GM12878 (cell line): ENCODE measurements at regions not wholly inside any gene's neighbourhood (a gene's known extent, or its start where the extent isn't known, plus 50 kb on each side); places are given as distances from the start of the nearest gene placed in this dataset.

Source experiments
- ATAC-seq: fragments of 200-7000 bp; cut with Tn5 transposase; 3 replicates; pipeline ENCODE4 v1.9.1; 2020; ENCODE audit warnings: mild to moderate bottlenecking, moderate library complexity
- BruUV-seq: library from RNA; stranded (reverse); fragments of 400-500 nt; replicated peaks from 2 replicates; lab custom pipeline; 2021; lab: Mats Ljungman, UMichigan
- CTCF ChIA-PET: fragments of 300-600 bp; sonication (Branson Sonifier 250); formaldehyde crosslinking; extraction: SDS; loops from one replicate; lab custom pipeline; 2021; ENCODE audit warnings: inconsistent platforms; lab: Yijun Ruan, JAX
- POLR2A ChIA-PET: fragments of 350-600 bp; formaldehyde crosslinking; extraction: SDS; loops from one replicate; lab custom pipeline; 2021; ENCODE audit warnings: inconsistent platforms; lab: Charles Lee
- RAD21 ChIA-PET: fragments of 300-600 bp; sonication (Branson Sonifier 250); formaldehyde crosslinking; loops from one replicate; lab custom pipeline; 2023; ENCODE audit warnings: antibody characterized with exemption; ENCODE audit not compliant: unreplicated experiment; lab: Charles Lee
- SMC1A ChIA-PET: fragments of 300-600 bp; sonication (Branson Sonifier 250); formaldehyde crosslinking; loops from one replicate; lab custom pipeline; 2023; ENCODE audit not compliant: unreplicated experiment, uncharacterized antibody; lab: Charles Lee
- DNase-seq: peaks from one replicate; pipeline ENCODE4 v3.0.0-alpha.2; 2011; ENCODE audit warnings: low read depth, low spot score
- FAIRE-seq: peaks from 3 replicates; lab custom pipeline; 2011; peaks lifted over from hg19 to GRCh38; lab: Jason Lieb, UNC
- H2AFZ ChIP-seq: 2 replicates; pipeline ENCODE4 v1.6.0; 2011; ENCODE audit warnings: low read depth, low read length, control low read depth; ENCODE audit not compliant: control insufficient read depth
- H3K27ac ChIP-seq: 2 replicates; pipeline ENCODE4 v1.5.1; 2011; ENCODE audit warnings: control low read depth; ENCODE audit not compliant: control insufficient read depth, insufficient read depth
- H3K27me3 ChIP-seq, 2 experiments: replicated peaks in 1 of 2; 2 replicates each; pipeline versions ENCODE4 v1.6.0 to v1.6.1; 2011; ENCODE audit warnings: low read length in 1 of 2; ENCODE audit not compliant: control insufficient read depth in 2 of 2, insufficient read depth in 2 of 2
- H3K36me3 ChIP-seq, 2 experiments: 2 replicates each; pipeline ENCODE4 v1.5.1; 2011; ENCODE audit warnings: low read length in 1 of 2; ENCODE audit not compliant: control insufficient read depth in 2 of 2, insufficient read depth in 2 of 2
- H3K4me1 ChIP-seq: 2 replicates; pipeline ENCODE4 v1.6.1; 2011; ENCODE audit warnings: mild to moderate bottlenecking, low read length, moderate library complexity, mixed read lengths; ENCODE audit not compliant: control insufficient read depth, insufficient read depth
- H3K4me2 ChIP-seq: 2 replicates; pipeline ENCODE4 v1.6.0; 2011; ENCODE audit warnings: control low read depth; ENCODE audit not compliant: control insufficient read depth, insufficient read depth
- H3K4me3 ChIP-seq: fragments of 200-600 bp; sonication (generic); 2 replicates; pipeline ENCODE4 v1.5.1; 2016
- H3K79me2 ChIP-seq: 2 replicates; pipeline ENCODE4 v1.6.0; 2011; ENCODE audit warnings: low read length; ENCODE audit not compliant: control insufficient read depth, insufficient read depth
- H3K9ac ChIP-seq: 2 replicates; pipeline ENCODE4 v1.8.0; 2011; ENCODE audit warnings: low read length, control low read depth, mixed read lengths; ENCODE audit not compliant: control insufficient read depth, insufficient read depth
- H3K9me3 ChIP-seq: replicated peaks from 3 replicates; pipeline ENCODE4 v1.5.1; 2011; ENCODE audit warnings: mild to moderate bottlenecking, low read length; ENCODE audit not compliant: control insufficient read depth, insufficient read depth
- H4K20me1 ChIP-seq: 2 replicates; pipeline ENCODE4 v1.6.0; 2011; ENCODE audit not compliant: control insufficient read depth, insufficient read depth
- JUNB ChIP-seq: IDR thresholded peaks from 2 replicates; pipeline ENCODE4 v1.6.1; 2016; ENCODE audit warnings: antibody characterized with exemption, mild to moderate bottlenecking
- KLF5 ChIP-seq: fragments of 450-650 bp; IDR thresholded peaks from 2 replicates; pipeline ENCODE4 v1.6.1; 2014; ENCODE audit warnings: mild to moderate bottlenecking; ENCODE audit not compliant: partially characterized antibody
- NR2C1 ChIP-seq: fragments of 450-650 bp; IDR thresholded peaks from 2 replicates; pipeline ENCODE4 v1.6.1; 2017; ENCODE audit warnings: antibody characterized with exemption, mild to moderate bottlenecking, moderate library complexity
- SMAD5 ChIP-seq: IDR thresholded peaks from 2 replicates; pipeline ENCODE4 v1.6.1; 2016; ENCODE audit warnings: antibody characterized with exemption, low read depth
- SPI1 ChIP-seq: IDR thresholded peaks from 2 replicates; pipeline ENCODE4 v1.6.1; 2011; ENCODE audit warnings: low read depth, mild to moderate bottlenecking, low read length, moderate library complexity, borderline replicate concordance; ENCODE audit not compliant: insufficient read depth
- TARDBP ChIP-seq: IDR thresholded peaks from 2 replicates; pipeline ENCODE4 v1.6.1; 2016; ENCODE audit warnings: borderline replicate concordance
- ZNF24 ChIP-seq: fragments of 450-650 bp; IDR thresholded peaks from 2 replicates; pipeline ENCODE4 v1.6.1; 2017; ENCODE audit warnings: antibody characterized with exemption, mild to moderate bottlenecking
- WGBS: methylation state at CpG from one replicate; pipeline ENCODE4 v1.1.6; 2016; ENCODE audit warnings: low lambda C conversion rate; ENCODE audit not compliant: insufficient replicate concordance, insufficient coverage; ENCODE audit errors: missing lambda C conversion rate; 5-methylcytosine and 5-hydroxymethylcytosine counted together
- in situ Hi-C: fragments of 300-500 bp; cut with MboI; formaldehyde crosslinking; loops from 9 replicates; pipeline ENCODE4 v1.14.3; 2018; ENCODE audit warnings: mixed read lengths
- intact Hi-C: fragments of 100-400 bp; cut with micrococcal nuclease; formaldehyde crosslinking; loops from one replicate; pipeline ENCODE4 v1.14.2; 2022; ENCODE audit not compliant: unreplicated experiment
- TF ChIP-seq, protein P1 (sequence below): fragments of 450-650 bp; IDR thresholded peaks from 2 replicates; pipeline ENCODE4 v1.6.1; 2017; ENCODE audit warnings: mild to moderate bottlenecking, low read depth, inconsistent platforms; ENCODE audit not compliant: poor library complexity, severe bottlenecking
- TF ChIP-seq, protein P2 (sequence below): fragments of 450-650 bp; IDR thresholded peaks from 2 replicates; pipeline ENCODE4 v1.6.1; 2017; ENCODE audit warnings: mild to moderate bottlenecking
- TF ChIP-seq, protein P3 (sequence below): IDR thresholded peaks from 2 replicates; pipeline ENCODE4 v1.6.1; 2011; ENCODE audit warnings: mild to moderate bottlenecking, low read depth, low read length, moderate library complexity; ENCODE audit not compliant: insufficient replicate concordance
- TF ChIP-seq, protein P4 (sequence below): fragments of 450-650 bp; formaldehyde crosslinking; IDR thresholded peaks from 2 replicates; pipeline ENCODE4 v1.4.0; 2020; ENCODE audit warnings: mild to moderate bottlenecking, moderate library complexity

DNA sequence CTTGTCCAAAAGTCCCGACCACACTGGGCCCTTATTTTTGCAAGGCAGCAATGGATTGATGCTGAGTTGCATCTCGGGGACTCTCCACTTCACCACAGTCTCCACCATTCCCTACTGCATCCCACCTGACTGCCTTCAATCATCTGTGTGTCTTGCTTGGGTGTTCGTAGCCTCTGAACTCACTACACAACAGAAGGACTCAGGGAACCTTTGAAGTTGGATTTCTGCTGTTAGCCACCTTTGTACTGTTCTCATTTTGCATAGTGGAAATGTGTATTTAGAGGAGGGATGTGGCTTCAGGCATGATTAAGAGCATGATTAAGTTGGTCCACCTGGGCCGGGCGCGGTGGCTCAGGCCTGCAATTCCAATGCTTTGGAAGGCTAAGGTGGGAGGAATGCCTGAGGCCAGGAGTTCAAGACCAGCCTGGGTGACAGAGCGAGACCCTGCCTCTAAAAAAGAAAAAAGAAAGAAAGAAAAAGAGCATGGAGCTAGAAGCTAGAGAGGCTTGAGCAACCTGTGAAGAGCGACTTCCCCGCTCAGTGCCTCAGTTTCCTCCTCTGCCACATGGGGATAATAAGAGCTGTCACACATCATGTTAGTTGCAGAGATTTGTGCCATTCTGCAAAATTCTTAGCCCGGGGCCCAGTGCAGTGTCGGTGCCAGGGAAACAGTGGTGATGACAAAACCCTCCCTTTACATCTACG is 121.3 kb upstream of the PTPN1 start:
- H4K20me1 ChIP-seq = no peaks in the 10 kb centered on the region
- H3K9ac ChIP-seq = no peak overlapping the region
- 48% methylated on average over 12 of the region's 12 CpGs for WGBS
- in situ Hi-C loops (no loop called here), intact Hi-C loops (loop anchor here (10.0 kb wide), 1 partner anchor 104 kb away; no protein-coding TSS in a partner anchor)
- ChIA-PET POLR2A (no interaction called here), SMC1A (no interaction called here), RAD21 (no interaction called here), CTCF (interaction anchor here (1.1 kb wide), 1 partner anchor 185 kb away, joined by 3 read pairs; no protein-coding TSS in a partner anchor)
- DNase-seq (no peak), ATAC-seq (no peak), FAIRE-seq (no peak)
- peaks cover 0 to 2% of the 10 kb centered on the region in 2 experiments; a peak in 1 of 4 replicates for H3K27me3 ChIP-seq
- no peak overlapping the region for H3K27ac ChIP-seq
- H3K4me2 ChIP-seq = no peak overlapping the region
- no peak overlapping the region for H2AFZ ChIP-seq
- H3K4me3 ChIP-seq = no peak overlapping the region
- H3K79me2 ChIP-seq = no peaks in the 10 kb centered on the region
- no peaks in the 10 kb centered on the region for H3K36me3 ChIP-seq
- peaks cover 7% of the 10 kb centered on the region for H3K4me1 ChIP-seq
- BruUV-seq = no TSS peak
- no peaks in the 10 kb centered on the region for H3K9me3 ChIP-seq
- TF ChIP-seq KLF5 = no peak
- no peak for TF ChIP-seq SMAD5
- TF ChIP-seq, protein P1, sequence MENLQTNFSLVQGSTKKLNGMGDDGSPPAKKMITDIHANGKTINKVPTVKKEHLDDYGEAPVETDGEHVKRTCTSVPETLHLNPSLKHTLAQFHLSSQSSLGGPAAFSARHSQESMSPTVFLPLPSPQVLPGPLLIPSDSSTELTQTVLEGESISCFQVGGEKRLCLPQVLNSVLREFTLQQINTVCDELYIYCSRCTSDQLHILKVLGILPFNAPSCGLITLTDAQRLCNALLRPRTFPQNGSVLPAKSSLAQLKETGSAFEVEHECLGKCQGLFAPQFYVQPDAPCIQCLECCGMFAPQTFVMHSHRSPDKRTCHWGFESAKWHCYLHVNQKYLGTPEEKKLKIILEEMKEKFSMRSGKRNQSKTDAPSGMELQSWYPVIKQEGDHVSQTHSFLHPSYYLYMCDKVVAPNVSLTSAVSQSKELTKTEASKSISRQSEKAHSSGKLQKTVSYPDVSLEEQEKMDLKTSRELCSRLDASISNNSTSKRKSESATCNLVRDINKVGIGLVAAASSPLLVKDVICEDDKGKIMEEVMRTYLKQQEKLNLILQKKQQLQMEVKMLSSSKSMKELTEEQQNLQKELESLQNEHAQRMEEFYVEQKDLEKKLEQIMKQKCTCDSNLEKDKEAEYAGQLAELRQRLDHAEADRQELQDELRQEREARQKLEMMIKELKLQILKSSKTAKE = no peak
- no peak for TF ChIP-seq SPI1
- TF ChIP-seq, protein P2, sequence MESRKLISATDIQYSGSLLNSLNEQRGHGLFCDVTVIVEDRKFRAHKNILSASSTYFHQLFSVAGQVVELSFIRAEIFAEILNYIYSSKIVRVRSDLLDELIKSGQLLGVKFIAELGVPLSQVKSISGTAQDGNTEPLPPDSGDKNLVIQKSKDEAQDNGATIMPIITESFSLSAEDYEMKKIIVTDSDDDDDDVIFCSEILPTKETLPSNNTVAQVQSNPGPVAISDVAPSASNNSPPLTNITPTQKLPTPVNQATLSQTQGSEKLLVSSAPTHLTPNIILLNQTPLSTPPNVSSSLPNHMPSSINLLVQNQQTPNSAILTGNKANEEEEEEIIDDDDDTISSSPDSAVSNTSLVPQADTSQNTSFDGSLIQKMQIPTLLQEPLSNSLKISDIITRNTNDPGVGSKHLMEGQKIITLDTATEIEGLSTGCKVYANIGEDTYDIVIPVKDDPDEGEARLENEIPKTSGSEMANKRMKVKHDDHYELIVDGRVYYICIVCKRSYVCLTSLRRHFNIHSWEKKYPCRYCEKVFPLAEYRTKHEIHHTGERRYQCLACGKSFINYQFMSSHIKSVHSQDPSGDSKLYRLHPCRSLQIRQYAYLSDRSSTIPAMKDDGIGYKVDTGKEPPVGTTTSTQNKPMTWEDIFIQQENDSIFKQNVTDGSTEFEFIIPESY = no peak
- TF ChIP-seq, protein P3, sequence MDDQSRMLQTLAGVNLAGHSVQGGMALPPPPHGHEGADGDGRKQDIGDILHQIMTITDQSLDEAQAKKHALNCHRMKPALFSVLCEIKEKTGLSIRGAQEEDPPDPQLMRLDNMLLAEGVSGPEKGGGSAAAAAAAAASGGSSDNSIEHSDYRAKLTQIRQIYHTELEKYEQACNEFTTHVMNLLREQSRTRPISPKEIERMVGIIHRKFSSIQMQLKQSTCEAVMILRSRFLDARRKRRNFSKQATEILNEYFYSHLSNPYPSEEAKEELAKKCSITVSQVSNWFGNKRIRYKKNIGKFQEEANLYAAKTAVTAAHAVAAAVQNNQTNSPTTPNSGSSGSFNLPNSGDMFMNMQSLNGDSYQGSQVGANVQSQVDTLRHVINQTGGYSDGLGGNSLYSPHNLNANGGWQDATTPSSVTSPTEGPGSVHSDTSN = no peak
- no peak for TF ChIP-seq TARDBP
- TF ChIP-seq, protein P4, sequence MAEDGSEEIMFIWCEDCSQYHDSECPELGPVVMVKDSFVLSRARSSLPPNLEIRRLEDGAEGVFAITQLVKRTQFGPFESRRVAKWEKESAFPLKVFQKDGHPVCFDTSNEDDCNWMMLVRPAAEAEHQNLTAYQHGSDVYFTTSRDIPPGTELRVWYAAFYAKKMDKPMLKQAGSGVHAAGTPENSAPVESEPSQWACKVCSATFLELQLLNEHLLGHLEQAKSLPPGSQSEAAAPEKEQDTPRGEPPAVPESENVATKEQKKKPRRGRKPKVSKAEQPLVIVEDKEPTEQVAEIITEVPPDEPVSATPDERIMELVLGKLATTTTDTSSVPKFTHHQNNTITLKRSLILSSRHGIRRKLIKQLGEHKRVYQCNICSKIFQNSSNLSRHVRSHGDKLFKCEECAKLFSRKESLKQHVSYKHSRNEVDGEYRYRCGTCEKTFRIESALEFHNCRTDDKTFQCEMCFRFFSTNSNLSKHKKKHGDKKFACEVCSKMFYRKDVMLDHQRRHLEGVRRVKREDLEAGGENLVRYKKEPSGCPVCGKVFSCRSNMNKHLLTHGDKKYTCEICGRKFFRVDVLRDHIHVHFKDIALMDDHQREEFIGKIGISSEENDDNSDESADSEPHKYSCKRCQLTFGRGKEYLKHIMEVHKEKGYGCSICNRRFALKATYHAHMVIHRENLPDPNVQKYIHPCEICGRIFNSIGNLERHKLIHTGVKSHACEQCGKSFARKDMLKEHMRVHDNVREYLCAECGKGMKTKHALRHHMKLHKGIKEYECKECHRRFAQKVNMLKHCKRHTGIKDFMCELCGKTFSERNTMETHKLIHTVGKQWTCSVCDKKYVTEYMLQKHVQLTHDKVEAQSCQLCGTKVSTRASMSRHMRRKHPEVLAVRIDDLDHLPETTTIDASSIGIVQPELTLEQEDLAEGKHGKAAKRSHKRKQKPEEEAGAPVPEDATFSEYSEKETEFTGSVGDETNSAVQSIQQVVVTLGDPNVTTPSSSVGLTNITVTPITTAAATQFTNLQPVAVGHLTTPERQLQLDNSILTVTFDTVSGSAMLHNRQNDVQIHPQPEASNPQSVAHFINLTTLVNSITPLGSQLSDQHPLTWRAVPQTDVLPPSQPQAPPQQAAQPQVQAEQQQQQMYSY = no peak
- TF ChIP-seq JUNB = no peak
- TF ChIP-seq NR2C1 = no peak
- TF ChIP-seq ZNF24 = no peak
